ENCODE measurements at regions not wholly inside any gene's neighbourhood (a gene's known extent, or its start where the extent isn't known, plus 50 kb on each side); places are given as distances from the start of the nearest gene placed in this dataset.
"Not testable (repeated sequence)": the region's sequence is repeated elsewhere in the genome, so short reads cannot be mapped to it uniquely, and the experiment has no call there.

GRCh38 chr5:125898851-125899405, 524.3 kb upstream of the GRAMD2B start:
- Histone ChIP-seq H3K36me3 (ENCODE audit: control insufficient read depth, insufficient read depth, low read length) (no peaks in the 10 kb centered on the region), H3K9me3 (ENCODE audit: control insufficient read depth, low read length) (no peaks in the 10 kb centered on the region), H3K4me1 (ENCODE audit: control insufficient read depth, insufficient read depth, low read length, poor library complexity, severe bottlenecking) (no peaks in the 10 kb centered on the region), H3K27ac (ENCODE audit: low read depth, low read length, severe bottlenecking) (no peak overlapping the region), H3K4me3 (ENCODE audit: extremely low read depth, insufficient read depth, low read length, poor library complexity, severe bottlenecking) (no peak overlapping the region)
- no CpG with 5 or more reads among the region's 2 CpGs for WGBS, 2 experiments (ENCODE audit: insufficient coverage in 2 of 2)

DNA sequence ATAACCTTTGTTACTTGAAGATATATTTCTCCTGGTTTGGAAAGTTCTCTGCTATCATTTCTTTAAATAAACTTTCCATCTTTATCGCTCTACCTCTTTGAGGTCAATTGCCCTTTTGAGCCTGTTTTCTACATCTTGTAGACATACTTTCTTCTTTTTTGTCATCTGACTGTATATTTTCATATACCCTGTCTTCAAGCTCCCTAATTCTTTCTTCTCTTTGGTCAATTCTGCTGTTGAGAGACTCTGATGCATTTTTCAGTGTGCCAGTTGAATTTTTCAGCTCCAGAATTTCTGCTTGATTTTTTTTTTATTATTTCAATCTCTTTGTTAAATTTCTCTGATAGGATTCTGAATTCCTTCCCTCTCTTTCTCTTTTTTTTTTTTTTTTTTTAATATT, 511.2 kb upstream of the GRAMD2B start:
- Histone ChIP-seq H3K4me3 (ENCODE audit: extremely low read depth, insufficient read depth, low read length, poor library complexity, severe bottlenecking) (no peak overlapping the region), H3K36me3 (ENCODE audit: control insufficient read depth, insufficient read depth, low read length) (no peaks in the 10 kb centered on the region), H3K27ac (ENCODE audit: low read depth, low read length, severe bottlenecking) (no peak overlapping the region), H3K4me1 (ENCODE audit: control insufficient read depth, insufficient read depth, low read length, poor library complexity, severe bottlenecking) (no peaks in the 10 kb centered on the region), H3K9me3 (ENCODE audit: control insufficient read depth, low read length) (no peaks in the 10 kb centered on the region)
- WGBS, 2 experiments (ENCODE audit: insufficient coverage in 2 of 2): 88 to 100% methylated on average over 1 of the region's 1 CpG

GRCh38 chr5:125913200-125913599, 510.0 kb upstream of the GRAMD2B start:
- H3K4me3 ChIP-seq (ENCODE audit: extremely low read depth, insufficient read depth, low read length, poor library complexity, severe bottlenecking): no peak overlapping the region
- no peak overlapping the region for H3K27ac ChIP-seq (ENCODE audit: low read depth, low read length, severe bottlenecking)
- no peaks in the 10 kb centered on the region for H3K4me1 ChIP-seq (ENCODE audit: control insufficient read depth, insufficient read depth, low read length, poor library complexity, severe bottlenecking)
- no peaks in the 10 kb centered on the region for H3K36me3 ChIP-seq (ENCODE audit: control insufficient read depth, insufficient read depth, low read length)
- H3K9me3 ChIP-seq (ENCODE audit: control insufficient read depth, low read length): no peaks in the 10 kb centered on the region
- 92 to 100% methylated on average over 2 of the region's 2 CpGs for WGBS, 2 experiments (ENCODE audit: insufficient coverage in 2 of 2)

DNA sequence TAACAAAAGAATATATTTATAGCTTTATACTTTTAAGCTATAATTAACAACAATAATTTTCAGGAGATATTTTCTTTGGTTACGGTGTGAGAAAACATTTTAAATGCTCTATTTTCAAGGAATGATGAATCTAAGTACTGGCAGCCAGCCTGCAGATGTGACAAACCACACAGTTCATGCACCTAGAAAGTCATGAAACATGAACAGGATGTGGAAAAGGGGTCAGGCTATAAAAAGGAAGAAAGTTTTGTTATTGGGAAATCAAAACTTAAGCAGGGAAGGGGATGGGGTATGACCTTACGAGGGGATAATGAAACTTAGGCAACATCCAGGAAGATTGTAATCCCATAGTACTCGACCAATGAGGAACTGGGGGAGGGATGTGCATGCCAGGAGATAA, 508.7 kb upstream of the GRAMD2B start:
- no peak overlapping the region for H3K27ac ChIP-seq (ENCODE audit: low read depth, low read length, severe bottlenecking)
- no peaks in the 10 kb centered on the region for H3K9me3 ChIP-seq (ENCODE audit: control insufficient read depth, low read length)
- H3K36me3 ChIP-seq (ENCODE audit: control insufficient read depth, insufficient read depth, low read length): no peaks in the 10 kb centered on the region
- H3K4me1 ChIP-seq (ENCODE audit: control insufficient read depth, insufficient read depth, low read length, poor library complexity, severe bottlenecking): no peaks in the 10 kb centered on the region
- WGBS, 2 experiments (ENCODE audit: insufficient coverage in 2 of 2): 90 to 94% methylated on average over 2 of the region's 3 CpGs
- H3K4me3 ChIP-seq (ENCODE audit: extremely low read depth, insufficient read depth, low read length, poor library complexity, severe bottlenecking): no peak overlapping the region

DNA sequence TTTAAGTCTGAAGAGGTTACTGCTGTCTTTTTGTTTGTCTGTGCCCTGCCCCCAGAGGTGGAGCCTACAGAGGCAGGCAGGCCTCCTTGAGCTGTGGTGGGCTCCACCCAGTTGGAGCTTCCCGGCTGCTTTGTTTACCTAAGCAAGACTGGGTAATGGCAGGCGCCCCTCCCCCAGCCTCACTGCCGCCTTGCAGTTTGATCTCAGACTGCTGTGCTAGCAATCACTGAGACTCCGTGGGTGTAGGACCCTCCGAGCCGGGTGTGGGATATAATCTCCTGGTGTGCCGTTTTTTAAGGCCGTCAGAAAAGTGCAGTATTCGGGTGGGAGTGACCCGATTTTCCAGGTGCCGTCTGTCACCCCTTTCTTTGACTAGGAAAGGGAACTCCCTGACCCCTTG, 499.3 kb upstream of the GRAMD2B start:
- not testable (repeated sequence) for H3K36me3 ChIP-seq (ENCODE audit: control insufficient read depth, insufficient read depth, low read length); H3K9me3 ChIP-seq (ENCODE audit: control insufficient read depth, low read length); H3K4me1 ChIP-seq (ENCODE audit: control insufficient read depth, insufficient read depth, low read length, poor library complexity, severe bottlenecking); H3K27ac ChIP-seq (ENCODE audit: low read depth, low read length, severe bottlenecking); H3K4me3 ChIP-seq (ENCODE audit: extremely low read depth, insufficient read depth, low read length, poor library complexity, severe bottlenecking)
- 86 to 95% methylated on average over 10 to 11 of the region's 11 CpGs for WGBS, 2 experiments (ENCODE audit: insufficient coverage in 2 of 2)

- Histone ChIP-seq H3K4me1 (ENCODE audit: control insufficient read depth, insufficient read depth, low read length, poor library complexity, severe bottlenecking) (no peaks in the 10 kb centered on the region), H3K9me3 (ENCODE audit: control insufficient read depth, low read length) (no peaks in the 10 kb centered on the region), H3K27ac (ENCODE audit: low read depth, low read length, severe bottlenecking) (no peak overlapping the region), H3K4me3 (ENCODE audit: extremely low read depth, insufficient read depth, low read length, poor library complexity, severe bottlenecking) (no peak overlapping the region), H3K36me3 (ENCODE audit: control insufficient read depth, insufficient read depth, low read length) (no peaks in the 10 kb centered on the region)
- WGBS, 2 experiments (ENCODE audit: insufficient coverage in 2 of 2): 74 to 88% methylated on average over 3 of the region's 3 CpGs
Measured at GRCh38 chr5:125926172-125926571, 497.0 kb upstream of the GRAMD2B start.

- no peak overlapping the region for H3K27ac ChIP-seq (ENCODE audit: low read depth, low read length, severe bottlenecking)
- WGBS, 2 experiments (ENCODE audit: insufficient coverage in 2 of 2): 87 to 95% methylated on average over 5 to 6 of the region's 6 CpGs
- H3K4me1 ChIP-seq (ENCODE audit: control insufficient read depth, insufficient read depth, low read length, poor library complexity, severe bottlenecking): no peaks in the 10 kb centered on the region
- H3K36me3 ChIP-seq (ENCODE audit: control insufficient read depth, insufficient read depth, low read length): no peaks in the 10 kb centered on the region
- H3K9me3 ChIP-seq (ENCODE audit: control insufficient read depth, low read length): peaks cover 3% of the 10 kb centered on the region
- H3K4me3 ChIP-seq (ENCODE audit: extremely low read depth, insufficient read depth, low read length, poor library complexity, severe bottlenecking): no peak overlapping the region
Measured at GRCh38 chr5:125928663-125929062, 494.5 kb upstream of the GRAMD2B start.

DNA sequence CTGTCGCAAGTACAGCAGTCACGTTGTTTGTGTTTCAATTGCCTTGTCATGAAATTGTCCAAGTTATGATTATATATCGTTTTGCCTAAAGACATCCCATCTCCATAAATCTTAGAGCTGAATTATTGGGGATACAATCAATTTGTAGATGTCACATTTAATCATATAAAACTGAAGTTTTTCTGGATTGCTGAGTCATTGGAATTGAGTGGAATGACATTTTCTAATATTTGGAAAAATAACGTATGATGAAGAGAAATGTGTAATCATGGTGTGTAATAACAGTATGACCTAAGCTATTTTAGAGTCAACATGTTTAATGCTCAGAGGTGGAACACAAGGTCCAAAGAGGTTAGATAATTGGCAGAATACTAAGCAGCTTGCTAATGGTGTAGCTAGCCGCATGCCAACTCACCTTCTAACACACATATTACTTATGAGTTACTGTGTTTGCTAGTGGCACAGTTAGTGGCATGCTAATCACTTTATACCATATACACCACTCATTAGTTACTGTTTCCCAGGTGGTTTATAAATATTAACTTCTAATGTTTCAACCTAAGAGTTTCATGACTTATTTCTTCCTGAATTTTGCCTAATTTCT, 473.1 kb upstream of the GRAMD2B start:
- Histone ChIP-seq H3K27ac (ENCODE audit: low read depth, low read length, severe bottlenecking) (no peak overlapping the region), H3K4me3 (ENCODE audit: extremely low read depth, insufficient read depth, low read length, poor library complexity, severe bottlenecking) (no peak overlapping the region), H3K4me1 (ENCODE audit: control insufficient read depth, insufficient read depth, low read length, poor library complexity, severe bottlenecking) (no peaks in the 10 kb centered on the region), H3K36me3 (ENCODE audit: control insufficient read depth, insufficient read depth, low read length) (no peaks in the 10 kb centered on the region), H3K9me3 (ENCODE audit: control insufficient read depth, low read length) (no peaks in the 10 kb centered on the region)
- 100% methylated on average over 1 to 2 of the region's 5 CpGs for WGBS, 2 experiments (ENCODE audit: insufficient coverage in 2 of 2)

DNA sequence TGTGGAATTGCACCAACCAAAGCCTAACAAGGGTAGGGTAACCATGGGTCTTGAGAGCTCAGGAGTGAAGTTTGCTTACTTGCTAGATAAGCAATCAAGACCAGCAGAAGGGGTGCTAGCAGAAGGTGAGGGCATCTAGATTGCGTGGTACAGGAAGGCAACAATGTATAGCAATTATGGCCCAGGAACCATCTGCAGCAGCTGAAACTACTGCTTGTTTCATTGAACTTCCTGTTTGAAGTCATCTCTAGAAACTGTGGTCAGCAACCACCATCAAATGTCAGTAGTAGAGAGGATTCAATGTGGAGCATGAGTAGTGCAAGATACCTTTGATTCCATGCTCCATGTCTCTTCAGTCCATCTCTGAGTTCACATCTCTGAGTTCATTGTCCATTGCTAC, 462.1 kb upstream of the GRAMD2B start:
- WGBS, 2 experiments (ENCODE audit: insufficient coverage in 2 of 2): 89 to 100% methylated on average over 1 of the region's 1 CpG
- no peaks in the 10 kb centered on the region for H3K36me3 ChIP-seq (ENCODE audit: control insufficient read depth, insufficient read depth, low read length)
- H3K4me1 ChIP-seq (ENCODE audit: control insufficient read depth, insufficient read depth, low read length, poor library complexity, severe bottlenecking): no peaks in the 10 kb centered on the region
- H3K9me3 ChIP-seq (ENCODE audit: control insufficient read depth, low read length): no peaks in the 10 kb centered on the region
- no peak overlapping the region for H3K4me3 ChIP-seq (ENCODE audit: extremely low read depth, insufficient read depth, low read length, poor library complexity, severe bottlenecking)
- H3K27ac ChIP-seq (ENCODE audit: low read depth, low read length, severe bottlenecking): no peak overlapping the region

- no peak overlapping the region for H3K27ac ChIP-seq (ENCODE audit: low read depth, low read length, severe bottlenecking)
- no peaks in the 10 kb centered on the region for H3K9me3 ChIP-seq (ENCODE audit: control insufficient read depth, low read length)
- 90 to 100% methylated on average over 2 of the region's 4 CpGs for WGBS, 2 experiments (ENCODE audit: insufficient coverage in 2 of 2)
- no peaks in the 10 kb centered on the region for H3K36me3 ChIP-seq (ENCODE audit: control insufficient read depth, insufficient read depth, low read length)
- H3K4me1 ChIP-seq (ENCODE audit: control insufficient read depth, insufficient read depth, low read length, poor library complexity, severe bottlenecking): no peaks in the 10 kb centered on the region
- H3K4me3 ChIP-seq (ENCODE audit: extremely low read depth, insufficient read depth, low read length, poor library complexity, severe bottlenecking): no peak overlapping the region
Measured at GRCh38 chr5:125965577-125965976, 457.6 kb upstream of the GRAMD2B start.

GRCh38 chr5:125967576-125967975, 455.6 kb upstream of the GRAMD2B start:
- Histone ChIP-seq H3K27ac (ENCODE audit: low read depth, low read length, severe bottlenecking) (no peak overlapping the region), H3K4me1 (ENCODE audit: control insufficient read depth, insufficient read depth, low read length, poor library complexity, severe bottlenecking) (peaks cover 4% of the 10 kb centered on the region), H3K36me3 (ENCODE audit: control insufficient read depth, insufficient read depth, low read length) (no peaks in the 10 kb centered on the region), H3K9me3 (ENCODE audit: control insufficient read depth, low read length) (no peaks in the 10 kb centered on the region), H3K4me3 (ENCODE audit: extremely low read depth, insufficient read depth, low read length, poor library complexity, severe bottlenecking) (no peak overlapping the region)

All from mesodermal cell (in vitro differentiated cells).